ENCODE measurements at regions not wholly inside any gene's neighbourhood (a gene's known extent, or its start where the extent isn't known, plus 50 kb on each side); places are given as distances from the start of the nearest gene placed in this dataset.

GRCh38 chr14:66041582-66041981 lies 444.6 kb upstream of the CCDC196 start:
- H3K36me3 ChIP-seq = no peaks in the 10 kb centered on the region
- intact Hi-C loops (cut with DNase I) = no loop called here
- no peak overlapping the region for H3K4me3 ChIP-seq
- TF ChIP-seq CTCF (IDR thresholded peaks at IDR 0.05) = no peak
- TF ChIP-seq POLR2A (IDR thresholded peaks at IDR 0.05) = no peak
- H3K27ac ChIP-seq = no peak overlapping the region
- ATAC-seq (no peak), DNase-seq (no peak)
- peaks cover 0 to 21% (median 9%) of the 10 kb centered on the region in 12 donors for H3K4me1 ChIP-seq
- WGBS, 4 donors = 80 to 87% (median 82%) methylated on average over 6 of the region's 6 CpGs
- no peaks in the 10 kb centered on the region for H3K27me3 ChIP-seq
- no peaks in the 10 kb centered on the region for H3K9me3 ChIP-seq

GRCh38 chr14:66043921-66044320 lies 442.2 kb upstream of the CCDC196 start:
- DNase-seq (no peak), ATAC-seq (peak in 1 of 4 donors; percentile 38)
- no peak for TF ChIP-seq POLR2A (IDR thresholded peaks at IDR 0.05)
- TF ChIP-seq CTCF (IDR thresholded peaks at IDR 0.05) = no peak
- Histone ChIP-seq H3K4me3 (no peak overlapping the region), H3K9me3 (no peaks in the 10 kb centered on the region), H3K27me3 (no peaks in the 10 kb centered on the region), H3K4me1 (peaks cover 0 to 20% (median 8%) of the 10 kb centered on the region in 12 donors), H3K27ac (no peak overlapping the region), H3K36me3 (no peaks in the 10 kb centered on the region)
- intact Hi-C loops (cut with DNase I) = no loop called here

GRCh38 chr14:66045572-66046021 lies 440.6 kb upstream of the CCDC196 start:
- DNase-seq (peak; percentile 26 to 84 (median 70)), ATAC-seq (peak; percentile 90 to 93 (median 92))
- H3K4me1 ChIP-seq = peaks cover 0 to 20% (median 8%) of the 10 kb centered on the region in 12 donors
- H3K27ac ChIP-seq = peak overlapping the region; percentile 2 to 74 (median 50)
- TF ChIP-seq CTCF (IDR thresholded peaks at IDR 0.05) (no peak), POLR2A (IDR thresholded peaks at IDR 0.05) (no peak)
- no peaks in the 10 kb centered on the region for H3K27me3 ChIP-seq
- WGBS, 4 donors = 8 to 32% (median 14%) methylated on average over 7 of the region's 7 CpGs
- no peaks in the 10 kb centered on the region for H3K9me3 ChIP-seq
- no peaks in the 10 kb centered on the region for H3K36me3 ChIP-seq
- intact Hi-C loops (cut with DNase I) = no loop called here
- no peak overlapping the region for H3K4me3 ChIP-seq

GRCh38 chr14:66046035-66046434 lies 440.1 kb upstream of the CCDC196 start:
- no peaks in the 10 kb centered on the region for H3K36me3 ChIP-seq
- H3K27ac ChIP-seq = peak overlapping the region; percentile 2 to 74 (median 50)
- 29 to 51% (median 46%) methylated on average over 1 of the region's 1 CpG for WGBS, 4 donors
- no peak for DNase-seq
- intact Hi-C loops (cut with DNase I) = no loop called here
- peak; percentile 15 to 38 (median 19) for ATAC-seq
- no peak overlapping the region for H3K4me3 ChIP-seq
- H3K9me3 ChIP-seq = no peaks in the 10 kb centered on the region
- no peaks in the 10 kb centered on the region for H3K27me3 ChIP-seq
- H3K4me1 ChIP-seq = peaks cover 0 to 20% (median 8%) of the 10 kb centered on the region in 12 donors
- TF ChIP-seq POLR2A (IDR thresholded peaks at IDR 0.05) (no peak), CTCF (IDR thresholded peaks at IDR 0.05) (no peak)
